Large intestine (tissue), 3 donors: ENCODE measurements at regions not wholly inside any gene's neighbourhood (a gene's known extent, or its start where the extent isn't known, plus 50 kb on each side); places are given as distances from the start of the nearest gene placed in this dataset.

Experiments
- DNase-seq, 2 donors: peaks; one replicate each; pipeline versions ENCODE4 v3.0.0 to v3.0.0-alpha.2; 2013
- H3K27ac ChIP-seq: one replicate; pipeline ENCODE4 v1.5.1; 2013; ENCODE audit warnings: low read length
- H3K27me3 ChIP-seq: 2 replicates; pipeline ENCODE4 v1.6.1; 2013; ENCODE audit warnings: low read length; ENCODE audit not compliant: control insufficient read depth, insufficient read depth
- H3K36me3 ChIP-seq: 2 replicates; pipeline ENCODE4 v1.6.1; 2013; ENCODE audit warnings: low read length; ENCODE audit not compliant: control insufficient read depth, insufficient read depth
- H3K4me1 ChIP-seq: one replicate; pipeline ENCODE4 v1.6.1; 2013; ENCODE audit warnings: low read length; ENCODE audit not compliant: control insufficient read depth, insufficient read depth
- H3K4me3 ChIP-seq: one replicate; pipeline ENCODE4 v1.5.1; 2013; ENCODE audit warnings: low read length
- H3K9me3 ChIP-seq: one replicate; pipeline ENCODE4 v1.6.1; 2013; ENCODE audit warnings: mild to moderate bottlenecking, low read depth, low read length, moderate library complexity; ENCODE audit not compliant: control insufficient read depth
- WGBS: methylation state at CpG from one replicate; pipeline ENCODE4 v1.1.5; 2013; ENCODE audit warnings: low lambda C conversion rate; ENCODE audit not compliant: insufficient coverage; 5-methylcytosine and 5-hydroxymethylcytosine counted together

DNA sequence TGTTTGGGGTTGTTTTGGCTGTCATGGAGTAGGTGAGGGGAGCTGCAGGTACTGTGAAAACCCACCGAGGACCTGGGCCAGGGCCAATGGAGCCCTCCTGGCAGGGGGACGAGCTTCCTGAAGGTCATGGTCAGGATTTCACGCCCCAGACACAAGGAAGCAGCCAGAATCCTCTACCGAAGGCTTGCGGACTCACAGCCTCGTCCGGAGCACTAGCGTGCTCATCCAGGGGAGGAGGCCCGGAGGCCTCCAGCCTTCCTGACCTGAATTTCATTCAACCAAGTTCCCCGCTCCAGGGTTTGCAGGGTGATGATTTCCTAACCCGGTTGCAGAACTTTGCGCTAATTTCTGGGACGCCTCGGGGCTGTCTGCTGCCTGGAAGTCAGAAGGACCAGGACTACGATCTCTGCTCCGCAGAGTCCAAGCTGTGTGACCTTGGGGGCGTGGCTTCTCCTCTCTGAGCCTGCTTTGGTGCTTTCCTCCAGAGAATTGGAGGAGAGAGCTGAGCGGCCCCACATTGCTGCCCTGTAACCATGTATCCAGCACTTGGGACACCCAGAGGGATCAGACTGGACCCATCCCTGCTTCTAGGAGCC, 56.2 kb upstream of the ADRA2C start:
- H3K27ac ChIP-seq, result no peak overlapping the region
- WGBS, result no CpG with 5 or more reads among the region's 18 CpGs
- peaks cover 4% of the 10 kb centered on the region for H3K9me3 ChIP-seq
- H3K27me3 ChIP-seq, result peaks cover 15% of the 10 kb centered on the region
- H3K36me3 ChIP-seq, result no peaks in the 10 kb centered on the region
- H3K4me3 ChIP-seq, result no peak overlapping the region
- DNase-seq, result no peak
- no peaks in the 10 kb centered on the region for H3K4me1 ChIP-seq

DNA sequence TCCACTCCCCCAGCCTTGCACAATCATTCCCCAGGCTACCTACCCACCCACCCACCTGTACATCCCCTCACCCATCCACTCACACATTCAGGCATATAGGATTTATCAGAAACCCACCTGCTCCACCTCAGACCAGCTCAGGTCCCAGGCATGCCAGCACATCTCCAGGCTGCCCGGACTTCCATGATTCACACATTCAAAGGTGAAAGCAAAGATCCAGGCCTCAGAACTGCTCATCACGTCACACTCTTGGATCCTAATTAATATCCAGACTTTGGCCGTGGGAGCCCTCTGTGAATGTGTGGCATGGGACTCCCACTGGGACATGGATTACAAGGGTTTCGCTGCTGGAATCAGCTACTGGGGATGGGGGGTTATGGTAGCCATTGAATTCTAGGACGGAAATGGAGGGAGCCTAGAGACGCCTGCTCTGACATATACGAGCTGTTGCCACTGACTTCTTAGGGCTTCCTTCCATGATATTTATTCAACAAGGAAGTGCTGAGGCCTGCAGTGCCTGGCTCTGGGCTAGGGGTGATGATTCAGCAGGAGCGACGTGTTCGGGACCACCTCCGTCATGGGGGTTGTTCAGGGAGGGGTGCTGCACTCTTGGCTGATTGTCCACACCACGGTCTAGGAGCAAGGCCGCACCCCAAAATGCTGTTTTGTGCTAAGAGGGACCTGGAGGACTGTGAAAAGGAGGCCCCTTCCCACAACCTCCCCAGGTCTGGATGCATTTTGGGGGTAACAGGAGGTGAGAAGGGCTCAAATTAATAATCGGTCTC, 56.9 kb upstream of the ADRA2C start:
- H3K27ac ChIP-seq, result no peak overlapping the region
- no peak for DNase-seq
- peaks cover 3% of the 10 kb centered on the region for H3K9me3 ChIP-seq
- WGBS, result no CpG with 5 or more reads among the region's 14 CpGs
- H3K4me3 ChIP-seq, result no peak overlapping the region
- peaks cover 22% of the 10 kb centered on the region for H3K27me3 ChIP-seq
- H3K36me3 ChIP-seq, result no peaks in the 10 kb centered on the region
- H3K4me1 ChIP-seq, result no peaks in the 10 kb centered on the region

- Histone ChIP-seq H3K4me1 (no peaks in the 10 kb centered on the region), H3K9me3 (no peaks in the 10 kb centered on the region), H3K27me3 (peaks cover 28% of the 10 kb centered on the region), H3K27ac (no peak overlapping the region), H3K36me3 (no peaks in the 10 kb centered on the region), H3K4me3 (no peak overlapping the region)
- no peak for DNase-seq
- no CpG with 5 or more reads among the region's 8 CpGs for WGBS
These were observed 57.6 kb upstream of the ADRA2C start for GRCh38 chr4:3708611-3709010.

DNA sequence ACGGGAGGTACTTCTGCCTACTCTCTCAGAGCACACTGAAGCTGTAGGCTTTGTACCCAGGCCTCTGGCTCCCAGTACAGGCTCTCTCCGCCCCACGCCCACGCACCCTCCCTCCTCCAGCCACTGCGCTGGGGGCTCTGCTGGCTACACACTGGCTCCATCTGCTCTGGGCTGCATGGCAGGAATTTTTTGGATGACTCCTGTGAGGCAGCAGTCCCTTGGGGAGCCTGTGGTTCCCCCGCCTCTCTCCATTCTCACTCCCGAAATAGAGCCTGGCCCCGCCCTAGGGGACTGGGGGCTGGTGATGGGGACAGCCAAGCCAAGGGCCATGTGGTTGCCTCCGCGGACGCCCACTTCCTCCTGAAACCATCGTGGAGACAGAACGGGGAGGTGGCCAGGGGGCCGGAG, 58.1 kb upstream of the ADRA2C start:
- DNase-seq, result no peak
- no CpG with 5 or more reads among the region's 14 CpGs for WGBS
- H3K4me3 ChIP-seq, result no peak overlapping the region
- no peaks in the 10 kb centered on the region for H3K36me3 ChIP-seq
- H3K4me1 ChIP-seq, result no peaks in the 10 kb centered on the region
- peaks cover 34% of the 10 kb centered on the region for H3K27me3 ChIP-seq
- no peak overlapping the region for H3K27ac ChIP-seq
- H3K9me3 ChIP-seq, result no peaks in the 10 kb centered on the region

DNA sequence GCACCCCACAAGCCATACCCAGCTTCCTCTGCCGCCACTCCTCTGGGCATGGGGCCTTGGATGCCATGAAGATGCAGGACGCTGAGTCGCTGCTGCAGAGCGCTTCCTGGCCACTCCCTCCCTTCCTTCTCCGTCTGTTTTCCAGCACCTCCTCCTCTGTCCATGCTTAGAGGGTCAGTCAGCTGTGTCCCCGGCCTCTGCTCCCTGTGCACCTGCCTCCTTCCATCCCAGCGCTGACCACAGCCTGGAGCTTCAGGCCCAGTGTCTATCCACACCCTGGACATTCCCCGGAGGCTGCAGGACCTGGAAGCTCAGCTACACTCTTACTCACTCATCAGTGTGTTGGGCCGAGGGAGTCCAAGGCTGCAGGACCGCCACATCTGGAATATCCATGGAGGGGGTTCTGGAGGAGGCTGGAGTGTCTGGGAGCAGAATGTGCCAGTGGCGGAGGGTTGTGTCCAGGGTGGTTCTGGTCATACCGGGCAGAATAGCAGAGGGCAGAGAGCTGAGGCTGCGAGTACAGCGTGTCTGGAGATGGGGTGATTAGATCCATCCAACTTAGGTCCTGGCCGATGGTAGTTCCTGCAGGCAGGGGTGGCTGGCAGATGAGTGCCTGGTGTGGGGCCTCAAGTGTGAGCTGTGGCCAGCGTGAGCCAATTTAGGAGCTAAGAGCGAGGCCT, 58.6 kb upstream of the ADRA2C start:
- Histone ChIP-seq H3K27me3 (peaks cover 39% of the 10 kb centered on the region), H3K27ac (no peak overlapping the region), H3K4me1 (no peaks in the 10 kb centered on the region), H3K9me3 (no peaks in the 10 kb centered on the region), H3K36me3 (no peaks in the 10 kb centered on the region), H3K4me3 (no peak overlapping the region)
- DNase-seq, result no peak
- no CpG with 5 or more reads among the region's 17 CpGs for WGBS

GRCh38 chr4:3706565-3707422, 59.4 kb upstream of the ADRA2C start:
- DNase-seq, result no peak
- Histone ChIP-seq H3K27ac (no peak overlapping the region), H3K27me3 (peaks cover 47% of the 10 kb centered on the region), H3K36me3 (no peaks in the 10 kb centered on the region), H3K4me3 (no peak overlapping the region), H3K9me3 (no peaks in the 10 kb centered on the region), H3K4me1 (no peaks in the 10 kb centered on the region)
- 100% methylated on average over 1 of the region's 15 CpGs for WGBS

DNA sequence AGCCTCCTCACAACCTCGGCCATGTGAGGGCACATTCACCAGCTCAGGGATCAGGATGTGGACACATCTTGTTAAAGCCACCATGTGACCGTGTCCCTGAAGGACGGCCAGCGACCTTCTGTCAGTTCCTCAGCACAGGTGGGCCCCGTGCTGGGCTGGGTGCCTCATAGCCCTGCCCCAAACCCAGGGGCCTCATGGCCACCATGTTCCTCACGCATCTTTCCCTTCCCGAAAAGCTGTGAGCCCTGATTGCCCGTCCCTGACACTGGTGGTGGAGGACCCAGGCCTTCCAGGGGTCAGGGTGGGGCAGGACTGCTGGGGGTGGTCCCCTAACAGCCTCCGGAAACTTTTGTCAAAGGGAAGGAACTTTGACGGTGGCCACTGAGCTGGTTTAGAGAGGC, 60.1 kb upstream of the ADRA2C start:
- H3K9me3 ChIP-seq, result no peaks in the 10 kb centered on the region
- no peak overlapping the region for H3K4me3 ChIP-seq
- no peak for DNase-seq
- WGBS, result no CpG with 5 or more reads among the region's 10 CpGs
- H3K27ac ChIP-seq, result no peak overlapping the region
- H3K36me3 ChIP-seq, result no peaks in the 10 kb centered on the region
- peaks cover 53% of the 10 kb centered on the region for H3K27me3 ChIP-seq
- no peaks in the 10 kb centered on the region for H3K4me1 ChIP-seq

DNA sequence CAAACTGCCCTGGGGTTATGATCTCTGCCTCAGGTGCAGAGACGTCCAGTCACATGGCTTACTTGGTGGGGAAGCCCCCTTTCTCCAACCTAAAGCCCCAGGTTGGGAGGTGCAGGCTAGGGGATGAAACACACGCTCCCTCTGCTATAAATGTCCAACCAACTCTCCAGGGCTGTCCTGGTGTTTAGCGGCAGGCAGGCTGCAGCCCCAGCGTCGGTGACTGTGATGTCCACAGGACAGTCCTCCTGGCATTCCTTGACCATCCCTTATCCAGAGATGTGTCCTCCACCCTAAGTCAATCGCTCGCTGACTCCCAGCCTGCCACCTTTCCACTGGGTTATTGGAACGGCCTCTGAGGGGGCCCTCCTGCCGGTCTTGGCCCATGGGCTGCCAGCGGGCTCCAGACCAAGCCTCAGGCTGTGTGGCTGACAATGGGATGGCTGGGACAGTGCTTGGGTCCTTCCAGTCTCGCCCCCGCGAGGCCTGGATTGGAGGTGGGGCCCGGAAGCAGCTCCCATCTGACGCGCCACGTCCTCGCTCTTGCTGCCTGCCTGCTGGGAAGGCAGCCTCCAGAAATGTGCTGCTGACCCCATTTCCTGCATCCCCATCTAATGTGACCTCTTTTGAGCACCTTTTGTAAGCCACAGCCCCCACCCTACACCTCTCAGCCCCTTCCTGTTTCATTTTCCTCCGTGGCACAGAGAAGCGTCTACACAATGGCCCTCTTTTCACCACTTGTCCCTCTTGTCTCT, 60.8 kb upstream of the ADRA2C start:
- no peak overlapping the region for H3K27ac ChIP-seq
- H3K9me3 ChIP-seq, result no peaks in the 10 kb centered on the region
- DNase-seq, result no peak
- no CpG with 5 or more reads among the region's 20 CpGs for WGBS
- no peaks in the 10 kb centered on the region for H3K36me3 ChIP-seq
- no peaks in the 10 kb centered on the region for H3K4me1 ChIP-seq
- no peak overlapping the region for H3K4me3 ChIP-seq
- H3K27me3 ChIP-seq, result peaks cover 49% of the 10 kb centered on the region

DNA sequence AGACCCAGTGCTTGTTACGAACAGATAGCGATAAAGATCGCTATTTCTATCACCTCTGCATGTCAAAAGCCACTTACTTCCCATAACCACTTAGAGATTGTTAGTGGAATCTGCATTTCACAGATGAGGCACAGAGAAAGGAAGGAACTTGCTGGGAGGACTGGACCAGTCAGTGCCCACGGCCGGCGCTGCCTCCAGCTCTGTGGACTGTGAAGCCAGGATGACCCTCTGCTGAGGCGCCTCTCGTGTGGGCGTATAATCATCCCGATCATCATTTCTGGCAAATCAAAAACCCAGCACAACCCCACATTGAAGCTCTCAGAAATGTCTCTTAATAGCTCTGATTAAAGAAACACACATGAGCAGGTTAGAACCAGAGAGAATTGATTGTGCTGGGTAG, 61.5 kb upstream of the ADRA2C start:
- no peaks in the 10 kb centered on the region for H3K9me3 ChIP-seq
- no peak overlapping the region for H3K4me3 ChIP-seq
- DNase-seq, result no peak
- no peaks in the 10 kb centered on the region for H3K36me3 ChIP-seq
- no peaks in the 10 kb centered on the region for H3K4me1 ChIP-seq
- H3K27ac ChIP-seq, result no peak overlapping the region
- peaks cover 45% of the 10 kb centered on the region for H3K27me3 ChIP-seq
- WGBS, result no CpG with 5 or more reads among the region's 10 CpGs
